ENCODE measurements at regions not wholly inside any gene's neighbourhood (a gene's known extent, or its start where the extent isn't known, plus 50 kb on each side); places are given as distances from the start of the nearest gene placed in this dataset.
A peak's percentile ranks its signal among the peaks of the same experiment; 100 is the strongest.
"Not testable (repeated sequence)": the region's sequence is repeated elsewhere in the genome, so short reads cannot be mapped to it uniquely, and the experiment has no call there.

DNA sequence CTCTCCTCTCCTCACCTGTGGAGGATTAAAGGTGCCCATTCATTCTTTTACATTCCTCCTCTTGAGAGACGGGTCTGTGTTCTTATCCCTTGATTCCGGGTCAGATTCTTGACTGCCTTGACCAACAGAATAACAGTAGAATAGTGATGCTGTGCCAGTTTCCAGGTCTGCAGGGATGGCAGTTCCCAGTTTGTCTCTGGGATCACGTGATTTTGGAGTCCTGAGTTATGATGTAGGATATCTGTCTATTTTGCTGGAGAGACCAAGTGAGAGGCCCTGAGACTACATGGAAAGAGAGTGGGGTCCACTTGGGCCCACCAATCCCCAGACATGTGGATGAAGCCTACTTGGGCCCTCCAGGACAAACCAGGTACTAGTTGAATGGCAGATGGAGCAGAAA is 142.8 kb downstream of the TTC8 start:
- no peak for DNase-seq (ENCODE audit: low read depth in 1 of 2, low spot score in 1 of 2)
- H3K4me1 ChIP-seq (ENCODE audit: low read depth) = no peaks in the 10 kb centered on the region

DNA sequence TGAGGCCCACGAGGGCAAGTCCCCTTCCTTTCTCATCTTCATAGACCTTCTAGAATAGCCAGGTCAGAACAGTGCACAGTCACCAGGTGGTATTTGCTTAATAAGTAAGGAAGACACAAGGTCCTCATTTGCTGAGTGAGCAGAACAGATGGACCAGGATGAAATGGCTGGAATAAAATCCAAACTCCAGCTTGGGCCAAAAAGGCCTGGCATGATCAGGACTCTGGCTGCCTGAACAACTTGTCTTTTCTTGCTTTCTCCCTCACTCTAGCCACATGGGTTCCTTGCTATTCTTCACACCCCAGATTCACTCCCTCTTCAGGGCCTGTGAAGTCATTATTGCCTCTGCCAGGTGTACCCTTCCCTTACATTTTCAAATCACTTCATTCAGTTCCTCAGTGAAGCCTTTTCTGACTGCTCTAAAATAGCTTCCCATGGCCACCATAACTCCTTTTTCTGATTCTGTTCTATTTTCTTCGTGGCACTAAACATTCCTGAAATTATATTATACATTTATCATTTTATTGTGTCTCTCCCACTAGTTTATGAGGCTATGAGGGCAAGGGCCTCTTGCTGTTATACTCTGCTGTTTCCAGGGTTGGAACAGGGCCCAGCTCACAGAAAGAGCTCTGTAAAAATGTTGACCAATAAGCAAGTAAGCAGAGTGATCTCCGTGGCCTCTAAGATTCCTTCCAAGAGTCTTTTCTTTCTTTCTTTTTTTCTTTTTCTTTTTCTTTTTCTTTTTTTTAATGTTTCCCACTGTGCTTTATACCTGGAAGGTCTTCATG is 150.8 kb downstream of the TTC8 start:
- Histone ChIP-seq H3K27me3 (peaks cover 2% of the 10 kb centered on the region), H3K36me3 (no peaks in the 10 kb centered on the region), H3K27ac (no peak overlapping the region), H3K4me3 (no peak overlapping the region), H3K9me3 (ENCODE audit: low read depth) (no peaks in the 10 kb centered on the region), H3K4me1 (ENCODE audit: low read depth) (no peaks in the 10 kb centered on the region)
- no peak for DNase-seq (ENCODE audit: low read depth in 1 of 2, low spot score in 1 of 2)
- TF ChIP-seq, protein P1, sequence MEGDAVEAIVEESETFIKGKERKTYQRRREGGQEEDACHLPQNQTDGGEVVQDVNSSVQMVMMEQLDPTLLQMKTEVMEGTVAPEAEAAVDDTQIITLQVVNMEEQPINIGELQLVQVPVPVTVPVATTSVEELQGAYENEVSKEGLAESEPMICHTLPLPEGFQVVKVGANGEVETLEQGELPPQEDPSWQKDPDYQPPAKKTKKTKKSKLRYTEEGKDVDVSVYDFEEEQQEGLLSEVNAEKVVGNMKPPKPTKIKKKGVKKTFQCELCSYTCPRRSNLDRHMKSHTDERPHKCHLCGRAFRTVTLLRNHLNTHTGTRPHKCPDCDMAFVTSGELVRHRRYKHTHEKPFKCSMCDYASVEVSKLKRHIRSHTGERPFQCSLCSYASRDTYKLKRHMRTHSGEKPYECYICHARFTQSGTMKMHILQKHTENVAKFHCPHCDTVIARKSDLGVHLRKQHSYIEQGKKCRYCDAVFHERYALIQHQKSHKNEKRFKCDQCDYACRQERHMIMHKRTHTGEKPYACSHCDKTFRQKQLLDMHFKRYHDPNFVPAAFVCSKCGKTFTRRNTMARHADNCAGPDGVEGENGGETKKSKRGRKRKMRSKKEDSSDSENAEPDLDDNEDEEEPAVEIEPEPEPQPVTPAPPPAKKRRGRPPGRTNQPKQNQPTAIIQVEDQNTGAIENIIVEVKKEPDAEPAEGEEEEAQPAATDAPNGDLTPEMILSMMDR (IDR thresholded peaks at IDR 0.05; ENCODE audit: low read depth, low read length) = no peak

More for the DNA sequence above, 142.8 kb downstream of the TTC8 start:
- TF ChIP-seq, protein P1 (IDR thresholded peaks at IDR 0.05; ENCODE audit: low read depth, low read length) = no peak
- no peak overlapping the region for H3K27ac ChIP-seq
- H3K36me3 ChIP-seq = no peaks in the 10 kb centered on the region
- H3K4me3 ChIP-seq = no peak overlapping the region
- no peaks in the 10 kb centered on the region for H3K9me3 ChIP-seq (ENCODE audit: low read depth)
- no peaks in the 10 kb centered on the region for H3K27me3 ChIP-seq

DNA sequence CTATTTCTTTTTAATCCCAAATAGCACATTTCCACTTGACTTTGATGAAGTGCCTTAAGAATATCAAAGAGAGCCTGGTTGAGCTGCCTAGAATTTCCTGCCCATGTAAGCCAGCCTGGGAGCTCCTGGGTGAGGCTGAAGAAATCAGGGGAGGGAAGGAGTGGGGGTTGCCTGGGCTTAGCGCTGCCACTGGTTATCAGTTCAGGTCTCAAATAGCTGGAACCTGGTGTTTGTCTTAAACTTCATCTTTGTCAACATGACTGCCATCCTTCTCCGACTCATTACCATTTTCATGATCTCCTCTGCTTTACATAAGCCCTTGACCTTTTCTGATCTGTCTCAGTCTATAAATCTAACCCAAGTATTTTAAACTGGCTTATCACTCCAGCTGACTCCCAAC is 151.5 kb downstream of the TTC8 start:
- Histone ChIP-seq H3K4me3 (no peak overlapping the region), H3K36me3 (no peaks in the 10 kb centered on the region), H3K27ac (no peak overlapping the region), H3K27me3 (peaks cover 2% of the 10 kb centered on the region), H3K4me1 (ENCODE audit: low read depth) (no peaks in the 10 kb centered on the region), H3K9me3 (ENCODE audit: low read depth) (no peaks in the 10 kb centered on the region)
- DNase-seq (ENCODE audit: low read depth in 1 of 2, low spot score in 1 of 2) = no peak
- TF ChIP-seq, protein P1 (IDR thresholded peaks at IDR 0.05; ENCODE audit: low read depth, low read length) = no peak

DNA sequence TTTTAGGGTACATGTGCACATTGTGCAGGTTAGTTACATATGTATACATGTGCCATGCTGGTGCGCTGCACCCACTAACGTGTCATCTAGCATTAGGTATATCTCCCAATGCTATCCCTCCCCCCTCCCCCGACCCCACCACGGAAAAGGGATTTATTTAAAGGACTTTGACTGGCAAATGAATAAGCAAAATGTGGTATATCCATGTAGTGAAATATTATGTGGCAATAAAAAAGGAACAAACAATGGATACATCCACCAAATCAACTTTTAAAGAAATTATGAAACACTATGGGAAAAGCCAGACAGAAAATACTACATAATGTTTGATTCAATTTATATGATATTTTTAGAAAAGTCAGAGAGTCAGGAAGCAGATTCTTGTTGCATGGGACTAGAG is 156.5 kb downstream of the TTC8 start:
- H3K9me3 ChIP-seq (ENCODE audit: low read depth); H3K27ac ChIP-seq; H3K4me3 ChIP-seq; H3K36me3 ChIP-seq; DNase-seq (ENCODE audit: low read depth in 1 of 2, low spot score in 1 of 2); H3K4me1 ChIP-seq (ENCODE audit: low read depth); H3K27me3 ChIP-seq: not testable (repeated sequence)

DNA sequence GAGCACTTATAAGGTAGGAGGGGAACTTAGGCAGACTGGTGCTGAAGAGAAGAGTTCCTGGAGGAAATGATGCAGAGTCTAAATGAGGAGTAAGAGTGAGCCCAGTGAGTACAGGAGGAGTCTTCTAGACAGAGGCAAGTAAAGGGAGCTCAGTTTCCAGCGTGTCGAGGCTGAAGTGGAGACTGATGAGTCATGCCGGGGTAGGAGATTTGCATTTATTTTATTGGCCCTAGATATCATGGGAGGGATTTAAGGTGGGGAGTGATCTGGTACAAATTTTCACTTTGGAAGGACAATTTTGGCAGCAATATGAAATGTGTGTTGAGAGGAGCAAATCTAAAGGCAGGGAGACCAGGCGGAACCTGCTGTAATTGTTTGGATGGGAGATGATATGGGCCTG is 157.5 kb downstream of the TTC8 start:
- Histone ChIP-seq H3K4me3 (no peak overlapping the region), H3K27me3 (peaks cover 2% of the 10 kb centered on the region), H3K36me3 (no peaks in the 10 kb centered on the region), H3K9me3 (ENCODE audit: low read depth) (no peaks in the 10 kb centered on the region), H3K4me1 (ENCODE audit: low read depth) (no peaks in the 10 kb centered on the region), H3K27ac (no peak overlapping the region)
- no peak for DNase-seq (ENCODE audit: low read depth in 1 of 2, low spot score in 1 of 2)
- TF ChIP-seq, protein P1 (IDR thresholded peaks at IDR 0.05; ENCODE audit: low read depth, low read length) = no peak

DNA sequence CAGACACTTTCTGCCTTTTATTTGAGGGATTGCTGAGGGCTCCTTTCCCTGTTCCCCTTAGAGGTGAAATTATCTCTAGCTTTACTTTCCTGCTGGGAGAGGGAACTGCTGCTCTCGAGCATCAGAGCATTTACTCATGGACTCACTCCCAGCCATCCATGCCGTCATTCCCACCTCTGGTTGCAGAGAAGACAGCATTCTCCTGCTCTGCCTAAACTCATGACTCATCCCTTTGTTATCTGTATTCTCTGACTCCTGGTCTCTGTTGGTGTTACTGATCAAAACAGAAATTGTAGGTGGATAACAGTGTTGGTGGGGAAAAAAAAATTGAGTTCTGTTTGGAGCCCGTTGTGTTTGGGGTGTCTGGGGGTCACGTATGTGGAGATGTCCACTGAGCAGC is 159.3 kb downstream of the TTC8 start:
- peaks cover 2% of the 10 kb centered on the region for H3K27me3 ChIP-seq
- TF ChIP-seq, protein P1 (IDR thresholded peaks at IDR 0.05; ENCODE audit: low read depth, low read length) = no peak
- H3K4me1 ChIP-seq (ENCODE audit: low read depth) = no peaks in the 10 kb centered on the region
- peak in 1 of 2 donors; percentile 86 for DNase-seq (ENCODE audit: low read depth in 1 of 2, low spot score in 1 of 2)
- H3K4me3 ChIP-seq = no peak overlapping the region
- no peaks in the 10 kb centered on the region for H3K9me3 ChIP-seq (ENCODE audit: low read depth)
- no peak overlapping the region for H3K27ac ChIP-seq
- H3K36me3 ChIP-seq = no peaks in the 10 kb centered on the region
